GM23338 (cell line): ENCODE measurements at regions not wholly inside any gene's neighbourhood (a gene's known extent, or its start where the extent isn't known, plus 50 kb on each side); places are given as distances from the start of the nearest gene placed in this dataset.

Experiments
- ATAC-seq: fragments of 200-7000 bp; cut with Tn5 transposase; 3 replicates; pipeline ENCODE4 v1.9.1; 2020
- DNase-seq: peaks from one replicate; pipeline ENCODE4 v3.0.0-alpha.2; 2015; ENCODE audit warnings: low spot score
- H2AFZ ChIP-seq: fragments of 200-600 bp; sonication (generic); 2 replicates; pipeline ENCODE4 v1.8.0; 2016; ENCODE audit warnings: antibody characterized with exemption, mild to moderate bottlenecking, moderate library complexity
- H3F3A ChIP-seq: fragments of 200-600 bp; sonication (generic); replicated peaks from 2 replicates; pipeline ENCODE4 v1.8.0; 2017; ENCODE audit warnings: antibody characterized with exemption, mixed run types, low read depth
- H3K27ac ChIP-seq: fragments of 200-600 bp; sonication (generic); 2 replicates; pipeline ENCODE4 v1.6.1; 2016; ENCODE audit warnings: low read depth
- H3K27me3 ChIP-seq: fragments of 200-600 bp; sonication (generic); 2 replicates; pipeline ENCODE4 v1.8.0; 2016; ENCODE audit warnings: mild to moderate bottlenecking, mixed run types, moderate library complexity; ENCODE audit not compliant: insufficient read depth
- H3K36me3 ChIP-seq: fragments of 200-600 bp; sonication (generic); 2 replicates; pipeline ENCODE4 v1.8.0; 2016; ENCODE audit warnings: mild to moderate bottlenecking; ENCODE audit not compliant: insufficient read depth
- H3K4me1 ChIP-seq: fragments of 200-600 bp; sonication (generic); 2 replicates; pipeline ENCODE4 v1.8.0; 2016; ENCODE audit warnings: mild to moderate bottlenecking, moderate library complexity; ENCODE audit not compliant: insufficient read depth
- H3K4me2 ChIP-seq: fragments of 200-600 bp; sonication (generic); 2 replicates; pipeline ENCODE4 v1.7.1; 2017; ENCODE audit warnings: mixed run types
- H3K4me3 ChIP-seq: fragments of 200-600 bp; sonication (generic); 2 replicates; pipeline ENCODE4 v1.6.1; 2016; ENCODE audit warnings: mixed run types
- H3K79me2 ChIP-seq: fragments of 200-600 bp; sonication (generic); replicated peaks from 2 replicates; pipeline ENCODE4 v1.8.0; 2017; ENCODE audit warnings: mild to moderate bottlenecking; ENCODE audit not compliant: insufficient read depth
- H3K9me2 ChIP-seq: fragments of 200-600 bp; sonication (generic); 2 replicates; pipeline ENCODE4 v1.8.0; 2017; ENCODE audit not compliant: insufficient read depth
- H4K20me1 ChIP-seq: fragments of 200-600 bp; sonication (generic); replicated peaks from 2 replicates; pipeline ENCODE4 v1.8.0; 2017; ENCODE audit warnings: mild to moderate bottlenecking; ENCODE audit not compliant: insufficient read depth
- H3K27ac Mint-ChIP-seq: 2 replicates; pipeline ENCODE4 v1.8.0; 2020; ENCODE audit warnings: inconsistent platforms, mild to moderate bottlenecking, moderate library complexity, mixed read lengths
- H3K27me3 Mint-ChIP-seq: 3 replicates; pipeline ENCODE4 v1.8.0; 2022; ENCODE audit warnings: low read depth, mild to moderate bottlenecking, moderate library complexity, mixed read lengths, inconsistent platforms; ENCODE audit not compliant: insufficient read depth, poor library complexity
- H3K36me3 Mint-ChIP-seq: 3 replicates; pipeline ENCODE4 v1.8.0; 2021; ENCODE audit warnings: low read depth, mild to moderate bottlenecking, inconsistent platforms, moderate library complexity, mixed read lengths
- H3K4me1 Mint-ChIP-seq: 3 replicates; pipeline ENCODE4 v1.8.0; 2020; ENCODE audit warnings: mild to moderate bottlenecking, inconsistent platforms, mixed read lengths
- H3K4me3 Mint-ChIP-seq: 3 replicates; pipeline ENCODE4 v1.8.0; 2021; ENCODE audit warnings: moderate library complexity, mild to moderate bottlenecking, inconsistent platforms, mixed read lengths
- H3K9me3 Mint-ChIP-seq: 3 replicates; pipeline ENCODE4 v1.8.0; 2020; ENCODE audit warnings: moderate library complexity, mild to moderate bottlenecking, inconsistent platforms, mixed read lengths
- CREB1 ChIP-seq: fragments of 250-450 bp; sonication (Bioruptor Pico); IDR thresholded peaks from 2 replicates; pipeline ENCODE4 v1.5.0; 2020; ENCODE audit warnings: low read depth, mild to moderate bottlenecking, moderate library complexity
- EZH2 ChIP-seq: fragments of 200-600 bp; sonication (generic); IDR thresholded peaks from one replicate; pipeline ENCODE4 v1.8.0; 2017; ENCODE audit warnings: antibody characterized with exemption, mild to moderate bottlenecking, low read depth; ENCODE audit not compliant: unreplicated experiment
- EZH2phosphoT487 ChIP-seq: fragments of 200-600 bp; sonication (generic); IDR thresholded peaks from one replicate; pipeline ENCODE4 v1.8.1; 2018; ENCODE audit warnings: antibody characterized with exemption; ENCODE audit not compliant: unreplicated experiment
- JUNB ChIP-seq: IDR thresholded peaks from one replicate; pipeline ENCODE4 v1.6.1; 2016; ENCODE audit warnings: antibody characterized with exemption; ENCODE audit not compliant: unreplicated experiment
- NANOG ChIP-seq: IDR thresholded peaks from 2 replicates; pipeline ENCODE4 v1.6.1; 2016; ENCODE audit warnings: antibody characterized with exemption, borderline replicate concordance
- POLR2AphosphoS5 ChIP-seq: IDR thresholded peaks from 2 replicates; pipeline ENCODE4 v1.6.1; 2016; ENCODE audit warnings: antibody characterized with exemption, low read depth
- STAT1 ChIP-seq: IDR thresholded peaks from one replicate; pipeline ENCODE4 v1.6.1; 2016; ENCODE audit warnings: antibody characterized with exemption; ENCODE audit not compliant: unreplicated experiment
- ZNF114 ChIP-seq: fragments of 250-450 bp; sonication (Bioruptor Pico); IDR thresholded peaks from 2 replicates; pipeline ENCODE4 v1.5.0; 2020; ENCODE audit warnings: mild to moderate bottlenecking, moderate library complexity
- ZNF331 ChIP-seq: fragments of 250-450 bp; sonication (Bioruptor Pico); IDR thresholded peaks from 2 replicates; pipeline ENCODE4 v1.5.0; 2020; ENCODE audit warnings: low read depth, mild to moderate bottlenecking, moderate library complexity
- TF ChIP-seq, protein P1 (sequence below): IDR thresholded peaks from one replicate; pipeline ENCODE4 v1.6.1; 2018; ENCODE audit warnings: antibody characterized with exemption; ENCODE audit not compliant: unreplicated experiment
- TF ChIP-seq, protein P2 (sequence below), 2 experiments: fragments of 200-600 bp in 1 of 2; sonication (generic) in 1 of 2; conservative IDR thresholded peaks; 2 replicates each; pipeline versions ENCODE4 v1.5.1 to v1.6.1; 2016 to 2017; ENCODE audit warnings: antibody characterized with exemption in 2 of 2, low read depth in 2 of 2, mild to moderate bottlenecking in 2 of 2, moderate library complexity in 1 of 2
- TF ChIP-seq, protein P3 (sequence below): fragments of 250-450 bp; sonication (Bioruptor Pico); IDR thresholded peaks from 2 replicates; pipeline ENCODE4 v1.5.0; 2020; ENCODE audit warnings: mild to moderate bottlenecking, moderate library complexity
- TF ChIP-seq, protein P4 (sequence below): IDR thresholded peaks from 2 replicates; pipeline ENCODE4 v1.6.1; 2016; ENCODE audit warnings: antibody characterized with exemption

DNA sequence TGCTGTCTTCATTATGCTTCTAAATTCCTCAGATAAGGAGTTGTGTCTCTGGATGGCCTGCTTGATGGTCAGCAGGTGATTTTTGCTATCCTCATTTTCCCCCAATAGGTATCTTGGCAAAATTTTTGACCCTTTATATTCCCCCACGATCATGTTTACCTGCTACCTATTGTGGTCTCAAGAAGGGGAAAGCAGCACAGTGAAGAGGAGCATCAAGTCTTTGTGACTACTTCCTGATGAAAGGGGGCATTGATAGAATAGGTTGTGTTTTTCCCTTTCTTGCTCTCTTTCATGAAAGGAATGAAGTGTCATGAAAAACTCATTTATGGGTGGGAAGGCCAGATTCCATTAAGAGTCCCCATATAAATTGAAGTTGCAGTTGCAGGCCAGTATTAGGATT lies 153.8 kb downstream of the KLF8 start:
- H3K9me3 Mint-ChIP-seq = peaks cover 4% of the 10 kb centered on the region; the same call in 1 of the 3 replicates
- H3K36me3 Mint-ChIP-seq = no peaks in the 10 kb centered on the region
- no peaks in the 10 kb centered on the region for H4K20me1 ChIP-seq
- H3K4me3 ChIP-seq = no peak overlapping the region
- no peaks in the 10 kb centered on the region for H3F3A ChIP-seq
- H3K4me3 Mint-ChIP-seq = no peak overlapping the region
- H3K9me2 ChIP-seq = no peaks in the 10 kb centered on the region
- ATAC-seq = no peak
- H3K4me1 Mint-ChIP-seq = no peaks in the 10 kb centered on the region
- no peaks in the 10 kb centered on the region for H3K79me2 ChIP-seq
- TF ChIP-seq NANOG = no peak
- TF ChIP-seq ZNF331 (CRISPR knock-in tag) = no peak
- TF ChIP-seq EZH2 = no peak
- TF ChIP-seq, protein P1, sequence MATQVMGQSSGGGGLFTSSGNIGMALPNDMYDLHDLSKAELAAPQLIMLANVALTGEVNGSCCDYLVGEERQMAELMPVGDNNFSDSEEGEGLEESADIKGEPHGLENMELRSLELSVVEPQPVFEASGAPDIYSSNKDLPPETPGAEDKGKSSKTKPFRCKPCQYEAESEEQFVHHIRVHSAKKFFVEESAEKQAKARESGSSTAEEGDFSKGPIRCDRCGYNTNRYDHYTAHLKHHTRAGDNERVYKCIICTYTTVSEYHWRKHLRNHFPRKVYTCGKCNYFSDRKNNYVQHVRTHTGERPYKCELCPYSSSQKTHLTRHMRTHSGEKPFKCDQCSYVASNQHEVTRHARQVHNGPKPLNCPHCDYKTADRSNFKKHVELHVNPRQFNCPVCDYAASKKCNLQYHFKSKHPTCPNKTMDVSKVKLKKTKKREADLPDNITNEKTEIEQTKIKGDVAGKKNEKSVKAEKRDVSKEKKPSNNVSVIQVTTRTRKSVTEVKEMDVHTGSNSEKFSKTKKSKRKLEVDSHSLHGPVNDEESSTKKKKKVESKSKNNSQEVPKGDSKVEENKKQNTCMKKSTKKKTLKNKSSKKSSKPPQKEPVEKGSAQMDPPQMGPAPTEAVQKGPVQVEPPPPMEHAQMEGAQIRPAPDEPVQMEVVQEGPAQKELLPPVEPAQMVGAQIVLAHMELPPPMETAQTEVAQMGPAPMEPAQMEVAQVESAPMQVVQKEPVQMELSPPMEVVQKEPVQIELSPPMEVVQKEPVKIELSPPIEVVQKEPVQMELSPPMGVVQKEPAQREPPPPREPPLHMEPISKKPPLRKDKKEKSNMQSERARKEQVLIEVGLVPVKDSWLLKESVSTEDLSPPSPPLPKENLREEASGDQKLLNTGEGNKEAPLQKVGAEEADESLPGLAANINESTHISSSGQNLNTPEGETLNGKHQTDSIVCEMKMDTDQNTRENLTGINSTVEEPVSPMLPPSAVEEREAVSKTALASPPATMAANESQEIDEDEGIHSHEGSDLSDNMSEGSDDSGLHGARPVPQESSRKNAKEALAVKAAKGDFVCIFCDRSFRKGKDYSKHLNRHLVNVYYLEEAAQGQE = no peak
- TF ChIP-seq, protein P2, sequence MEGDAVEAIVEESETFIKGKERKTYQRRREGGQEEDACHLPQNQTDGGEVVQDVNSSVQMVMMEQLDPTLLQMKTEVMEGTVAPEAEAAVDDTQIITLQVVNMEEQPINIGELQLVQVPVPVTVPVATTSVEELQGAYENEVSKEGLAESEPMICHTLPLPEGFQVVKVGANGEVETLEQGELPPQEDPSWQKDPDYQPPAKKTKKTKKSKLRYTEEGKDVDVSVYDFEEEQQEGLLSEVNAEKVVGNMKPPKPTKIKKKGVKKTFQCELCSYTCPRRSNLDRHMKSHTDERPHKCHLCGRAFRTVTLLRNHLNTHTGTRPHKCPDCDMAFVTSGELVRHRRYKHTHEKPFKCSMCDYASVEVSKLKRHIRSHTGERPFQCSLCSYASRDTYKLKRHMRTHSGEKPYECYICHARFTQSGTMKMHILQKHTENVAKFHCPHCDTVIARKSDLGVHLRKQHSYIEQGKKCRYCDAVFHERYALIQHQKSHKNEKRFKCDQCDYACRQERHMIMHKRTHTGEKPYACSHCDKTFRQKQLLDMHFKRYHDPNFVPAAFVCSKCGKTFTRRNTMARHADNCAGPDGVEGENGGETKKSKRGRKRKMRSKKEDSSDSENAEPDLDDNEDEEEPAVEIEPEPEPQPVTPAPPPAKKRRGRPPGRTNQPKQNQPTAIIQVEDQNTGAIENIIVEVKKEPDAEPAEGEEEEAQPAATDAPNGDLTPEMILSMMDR (conservative IDR thresholded peaks at IDR 0.05; ENCODE audit: low read depth in 2 of 2) = no peak
- TF ChIP-seq CREB1 (CRISPR knock-in tag) = no peak
- TF ChIP-seq, protein P3, sequence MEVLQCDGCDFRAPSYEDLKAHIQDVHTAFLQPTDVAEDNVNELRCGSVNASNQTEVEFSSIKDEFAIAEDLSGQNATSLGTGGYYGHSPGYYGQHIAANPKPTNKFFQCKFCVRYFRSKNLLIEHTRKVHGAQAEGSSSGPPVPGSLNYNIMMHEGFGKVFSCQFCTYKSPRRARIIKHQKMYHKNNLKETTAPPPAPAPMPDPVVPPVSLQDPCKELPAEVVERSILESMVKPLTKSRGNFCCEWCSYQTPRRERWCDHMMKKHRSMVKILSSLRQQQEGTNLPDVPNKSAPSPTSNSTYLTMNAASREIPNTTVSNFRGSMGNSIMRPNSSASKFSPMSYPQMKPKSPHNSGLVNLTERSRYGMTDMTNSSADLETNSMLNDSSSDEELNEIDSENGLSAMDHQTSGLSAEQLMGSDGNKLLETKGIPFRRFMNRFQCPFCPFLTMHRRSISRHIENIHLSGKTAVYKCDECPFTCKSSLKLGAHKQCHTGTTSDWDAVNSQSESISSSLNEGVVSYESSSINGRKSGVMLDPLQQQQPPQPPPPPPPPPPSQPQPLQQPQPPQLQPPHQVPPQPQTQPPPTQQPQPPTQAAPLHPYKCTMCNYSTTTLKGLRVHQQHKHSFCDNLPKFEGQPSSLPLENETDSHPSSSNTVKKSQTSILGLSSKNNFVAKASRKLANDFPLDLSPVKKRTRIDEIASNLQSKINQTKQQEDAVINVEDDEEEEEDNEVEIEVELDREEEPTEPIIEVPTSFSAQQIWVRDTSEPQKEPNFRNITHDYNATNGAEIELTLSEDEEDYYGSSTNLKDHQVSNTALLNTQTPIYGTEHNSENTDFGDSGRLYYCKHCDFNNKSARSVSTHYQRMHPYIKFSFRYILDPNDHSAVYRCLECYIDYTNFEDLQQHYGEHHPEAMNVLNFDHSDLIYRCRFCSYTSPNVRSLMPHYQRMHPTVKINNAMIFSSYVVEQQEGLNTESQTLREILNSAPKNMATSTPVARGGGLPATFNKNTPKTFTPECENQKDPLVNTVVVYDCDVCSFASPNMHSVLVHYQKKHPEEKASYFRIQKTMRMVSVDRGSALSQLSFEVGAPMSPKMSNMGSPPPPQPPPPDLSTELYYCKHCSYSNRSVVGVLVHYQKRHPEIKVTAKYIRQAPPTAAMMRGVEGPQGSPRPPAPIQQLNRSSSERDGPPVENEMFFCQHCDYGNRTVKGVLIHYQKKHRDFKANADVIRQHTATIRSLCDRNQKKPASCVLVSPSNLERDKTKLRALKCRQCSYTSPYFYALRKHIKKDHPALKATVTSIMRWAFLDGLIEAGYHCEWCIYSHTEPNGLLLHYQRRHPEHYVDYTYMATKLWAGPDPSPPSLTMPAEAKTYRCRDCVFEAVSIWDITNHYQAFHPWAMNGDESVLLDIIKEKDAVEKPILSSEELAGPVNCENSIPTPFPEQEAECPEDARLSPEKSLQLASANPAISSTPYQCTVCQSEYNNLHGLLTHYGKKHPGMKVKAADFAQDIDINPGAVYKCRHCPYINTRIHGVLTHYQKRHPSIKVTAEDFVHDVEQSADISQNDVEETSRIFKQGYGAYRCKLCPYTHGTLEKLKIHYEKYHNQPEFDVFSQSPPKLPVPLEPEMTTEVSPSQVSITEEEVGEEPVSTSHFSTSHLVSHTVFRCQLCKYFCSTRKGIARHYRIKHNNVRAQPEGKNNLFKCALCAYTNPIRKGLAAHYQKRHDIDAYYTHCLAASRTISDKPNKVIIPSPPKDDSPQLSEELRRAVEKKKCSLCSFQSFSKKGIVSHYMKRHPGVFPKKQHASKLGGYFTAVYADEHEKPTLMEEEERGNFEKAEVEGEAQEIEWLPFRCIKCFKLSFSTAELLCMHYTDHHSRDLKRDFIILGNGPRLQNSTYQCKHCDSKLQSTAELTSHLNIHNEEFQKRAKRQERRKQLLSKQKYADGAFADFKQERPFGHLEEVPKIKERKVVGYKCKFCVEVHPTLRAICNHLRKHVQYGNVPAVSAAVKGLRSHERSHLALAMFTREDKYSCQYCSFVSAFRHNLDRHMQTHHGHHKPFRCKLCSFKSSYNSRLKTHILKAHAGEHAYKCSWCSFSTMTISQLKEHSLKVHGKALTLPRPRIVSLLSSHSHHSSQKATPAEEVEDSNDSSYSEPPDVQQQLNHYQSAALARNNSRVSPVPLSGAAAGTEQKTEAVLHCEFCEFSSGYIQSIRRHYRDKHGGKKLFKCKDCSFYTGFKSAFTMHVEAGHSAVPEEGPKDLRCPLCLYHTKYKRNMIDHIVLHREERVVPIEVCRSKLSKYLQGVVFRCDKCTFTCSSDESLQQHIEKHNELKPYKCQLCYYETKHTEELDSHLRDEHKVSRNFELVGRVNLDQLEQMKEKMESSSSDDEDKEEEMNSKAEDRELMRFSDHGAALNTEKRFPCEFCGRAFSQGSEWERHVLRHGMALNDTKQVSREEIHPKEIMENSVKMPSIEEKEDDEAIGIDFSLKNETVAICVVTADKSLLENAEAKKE = no peak
- TF ChIP-seq, protein P4, sequence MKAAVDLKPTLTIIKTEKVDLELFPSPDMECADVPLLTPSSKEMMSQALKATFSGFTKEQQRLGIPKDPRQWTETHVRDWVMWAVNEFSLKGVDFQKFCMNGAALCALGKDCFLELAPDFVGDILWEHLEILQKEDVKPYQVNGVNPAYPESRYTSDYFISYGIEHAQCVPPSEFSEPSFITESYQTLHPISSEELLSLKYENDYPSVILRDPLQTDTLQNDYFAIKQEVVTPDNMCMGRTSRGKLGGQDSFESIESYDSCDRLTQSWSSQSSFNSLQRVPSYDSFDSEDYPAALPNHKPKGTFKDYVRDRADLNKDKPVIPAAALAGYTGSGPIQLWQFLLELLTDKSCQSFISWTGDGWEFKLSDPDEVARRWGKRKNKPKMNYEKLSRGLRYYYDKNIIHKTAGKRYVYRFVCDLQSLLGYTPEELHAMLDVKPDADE = no peak
- TF ChIP-seq STAT1 = no peak
- no peak for TF ChIP-seq EZH2phosphoT487
- no peak for TF ChIP-seq ZNF114 (CRISPR knock-in tag)
- TF ChIP-seq POLR2AphosphoS5 = no peak
- no peak for TF ChIP-seq JUNB
- no peak overlapping the region for H2AFZ ChIP-seq
- DNase-seq = no peak
- no peak overlapping the region for H3K27ac ChIP-seq
- no peaks in the 10 kb centered on the region for H3K36me3 ChIP-seq
- H3K27me3 ChIP-seq = no peaks in the 10 kb centered on the region
- no peaks in the 10 kb centered on the region for H3K27me3 Mint-ChIP-seq
- H3K27ac Mint-ChIP-seq = no peak overlapping the region
- H3K4me2 ChIP-seq = no peak overlapping the region
- no peaks in the 10 kb centered on the region for H3K4me1 ChIP-seq
